Right renal pelvis (tissue), 4 donors: ENCODE measurements at regions not wholly inside any gene's neighbourhood (a gene's known extent, or its start where the extent isn't known, plus 50 kb on each side); places are given as distances from the start of the nearest gene placed in this dataset.

Experiments
- DNase-seq, 4 donors: peaks; one replicate each; pipeline ENCODE4 v3.0.0-alpha.2; 2013; ENCODE audit warnings: low read depth in 4 of 4, low spot score in 3 of 4, missing footprints in 1 of 4

GRCh38 chr16:26189536-26189935 is 497.8 kb downstream of the HS3ST4 start:
- DNase-seq, result no peak

GRCh38 chr16:26194526-26194925 is 502.8 kb downstream of the HS3ST4 start:
- DNase-seq, result no peak

- no peak for DNase-seq
These were observed 503.5 kb downstream of the HS3ST4 start for GRCh38 chr16:26195225-26195624.

GRCh38 chr16:26196310-26196709 is 504.6 kb downstream of the HS3ST4 start:
- no peak for DNase-seq

- DNase-seq, result no peak
These were observed 505.0 kb downstream of the HS3ST4 start for GRCh38 chr16:26196802-26197201.

- no peak for DNase-seq
These were observed 505.9 kb downstream of the HS3ST4 start for GRCh38 chr16:26197707-26198106.

GRCh38 chr16:26198221-26198620 is 506.5 kb downstream of the HS3ST4 start:
- DNase-seq, result no peak

GRCh38 chr16:26204138-26204537 is 512.4 kb downstream of the HS3ST4 start:
- DNase-seq, result no peak

- no peak for DNase-seq
These were observed 519.8 kb downstream of the HS3ST4 start for GRCh38 chr16:26211542-26211941.

- DNase-seq, result no peak
These were observed 520.8 kb downstream of the HS3ST4 start for GRCh38 chr16:26212599-26212998.

- DNase-seq, result no peak
These were observed 522.9 kb downstream of the HS3ST4 start for GRCh38 chr16:26214581-26215174.

- DNase-seq, result no peak
These were observed 529.1 kb downstream of the HS3ST4 start for GRCh38 chr16:26220894-26221293.

GRCh38 chr16:26231647-26232046 is 539.9 kb downstream of the HS3ST4 start:
- DNase-seq, result no peak

GRCh38 chr16:26240807-26241206 is 549.0 kb downstream of the HS3ST4 start:
- DNase-seq, result no peak

- DNase-seq, result no peak
These were observed 555.3 kb downstream of the HS3ST4 start for GRCh38 chr16:26247063-26247462.

- no peak for DNase-seq
These were observed 560.8 kb downstream of the HS3ST4 start for GRCh38 chr16:26252598-26252997.

- DNase-seq, result no peak
These were observed 569.9 kb downstream of the HS3ST4 start for GRCh38 chr16:26261621-26262020.

- no peak for DNase-seq
These were observed 571.6 kb downstream of the HS3ST4 start for GRCh38 chr16:26263406-26263805.

- no peak for DNase-seq
These were observed 575.9 kb downstream of the HS3ST4 start for GRCh38 chr16:26267641-26268040.

GRCh38 chr16:26269673-26270072 is 577.9 kb downstream of the HS3ST4 start:
- no peak for DNase-seq

- DNase-seq, result no peak
These were observed 581.8 kb downstream of the HS3ST4 start for GRCh38 chr16:26273607-26274006.

- no peak for DNase-seq
These were observed 583.3 kb downstream of the HS3ST4 start for GRCh38 chr16:26275021-26275590.

- no peak for DNase-seq
These were observed 584.5 kb downstream of the HS3ST4 start for GRCh38 chr16:26276289-26276688.
